Liver (tissue), 8 donors: ENCODE measurements at regions not wholly inside any gene's neighbourhood (a gene's known extent, or its start where the extent isn't known, plus 50 kb on each side); places are given as distances from the start of the nearest gene placed in this dataset.

Experiments used
- DNase-seq: peaks from one replicate; pipeline ENCODE4 v3.0.0-alpha.2; 2017; ENCODE audit warnings: low spot score
- H3K27ac ChIP-seq, 2 donors: one replicate each; pipeline ENCODE4 v1.7.0; 2013; ENCODE audit warnings: inconsistent platforms in 2 of 2, low read length in 2 of 2, control low read depth in 1 of 2, low read depth in 1 of 2, mild to moderate bottlenecking in 1 of 2
- H3K27me3 ChIP-seq, 4 donors: one replicate each; pipeline versions ENCODE4 v1.6.1 to v1.7.0; 2013; ENCODE audit warnings: low read length in 3 of 4, inconsistent platforms in 1 of 4, mild to moderate bottlenecking in 1 of 4, moderate library complexity in 1 of 4; ENCODE audit not compliant: control insufficient read depth in 4 of 4, insufficient read depth in 4 of 4
- H3K36me3 ChIP-seq, 4 donors: one replicate each; pipeline versions ENCODE4 v1.6.1 to v1.7.0; 2013; ENCODE audit warnings: low read length in 3 of 4, mild to moderate bottlenecking in 3 of 4, low read depth in 1 of 4, moderate library complexity in 1 of 4; ENCODE audit not compliant: control insufficient read depth in 4 of 4, insufficient read depth in 3 of 4
- H3K4me1 ChIP-seq, 4 donors: one replicate each; pipeline versions ENCODE4 v1.6.1 to v1.7.0; 2013; ENCODE audit warnings: low read length in 3 of 4, mild to moderate bottlenecking in 3 of 4, moderate library complexity in 1 of 4; ENCODE audit not compliant: control insufficient read depth in 4 of 4, insufficient read depth in 4 of 4
- H3K4me3 ChIP-seq, 3 donors: one replicate each; pipeline versions ENCODE4 v1.6.1 to v1.7.0; 2013; ENCODE audit warnings: low read length in 3 of 3, control low read depth in 1 of 3, low read depth in 1 of 3, mild to moderate bottlenecking in 1 of 3
- H3K9ac ChIP-seq, 2 donors: one replicate each; pipeline ENCODE4 v1.7.0; 2013; ENCODE audit warnings: low read length in 2 of 2, mild to moderate bottlenecking in 2 of 2, moderate library complexity in 2 of 2, control low read depth in 1 of 2, low read depth in 1 of 2
- H3K9me3 ChIP-seq, 4 donors: one replicate each; pipeline versions ENCODE4 v1.6.1 to v1.7.0; 2013; ENCODE audit warnings: low read length in 3 of 4; ENCODE audit not compliant: control insufficient read depth in 4 of 4
- FOXA1 ChIP-seq: IDR thresholded peaks from 2 replicates; pipeline ENCODE4 v1.6.1; 2016; ENCODE audit warnings: antibody characterized with exemption
- GABPA ChIP-seq, 2 donors: IDR thresholded peaks in 1 of 2; conservative IDR thresholded peaks in 1 of 2; 2 replicates each; pipeline ENCODE4 v1.6.1; 2016; ENCODE audit warnings: antibody characterized with exemption in 2 of 2, mild to moderate bottlenecking in 1 of 2, moderate library complexity in 1 of 2
- HNF4G ChIP-seq: IDR thresholded peaks from 2 replicates; pipeline ENCODE4 v1.6.1; 2016; ENCODE audit warnings: antibody characterized with exemption
- JUND ChIP-seq, 2 donors: IDR thresholded peaks; 2 replicates each; pipeline ENCODE4 v1.6.1; 2016; ENCODE audit warnings: antibody characterized with exemption in 2 of 2
- RAD21 ChIP-seq, 2 donors: IDR thresholded peaks; 2 replicates each; pipeline ENCODE4 v1.6.1; 2016; ENCODE audit warnings: antibody characterized with exemption in 2 of 2, mild to moderate bottlenecking in 2 of 2
- SP1 ChIP-seq: IDR thresholded peaks from 2 replicates; pipeline ENCODE4 v1.6.1; 2018; ENCODE audit warnings: antibody characterized with exemption, mild to moderate bottlenecking
- TAF1 ChIP-seq: conservative IDR thresholded peaks from 2 replicates; pipeline ENCODE4 v1.6.1; 2016; ENCODE audit warnings: antibody characterized with exemption, mild to moderate bottlenecking
- YY1 ChIP-seq: IDR thresholded peaks from 2 replicates; pipeline ENCODE4 v1.6.1; 2016; ENCODE audit warnings: antibody characterized with exemption, mild to moderate bottlenecking
- WGBS: extraction: QIAGEN DNeasy Blood & Tissue Kit; methylation state at CpG from one replicate; pipeline ENCODE4 v1.1.7; 2013; 5-methylcytosine and 5-hydroxymethylcytosine counted together
- TF ChIP-seq, protein P1 (sequence below): fragments of 150-350 bp; IDR thresholded peaks from 2 replicates; pipeline ENCODE4 v1.5.1; 2017; ENCODE audit warnings: improper control_type of control experiment, low read depth, low read length; ENCODE audit not compliant: missing input control
- TF ChIP-seq, protein P2 (sequence below): IDR thresholded peaks from 2 replicates; pipeline ENCODE4 v1.6.1; 2016; ENCODE audit warnings: antibody characterized with exemption, mild to moderate bottlenecking
- TF ChIP-seq, protein P3 (sequence below): IDR thresholded peaks from 2 replicates; pipeline ENCODE4 v1.6.1; 2016; ENCODE audit warnings: antibody characterized with exemption
- TF ChIP-seq, protein P4 (sequence below): IDR thresholded peaks from 2 replicates; pipeline ENCODE4 v1.6.1; 2016; ENCODE audit warnings: antibody characterized with exemption
- donor health status: healthy.
- donor health status: healthy.
- donor health status: healthy.
- donor health status: healthy.
- donor health status: healthy.

DNA sequence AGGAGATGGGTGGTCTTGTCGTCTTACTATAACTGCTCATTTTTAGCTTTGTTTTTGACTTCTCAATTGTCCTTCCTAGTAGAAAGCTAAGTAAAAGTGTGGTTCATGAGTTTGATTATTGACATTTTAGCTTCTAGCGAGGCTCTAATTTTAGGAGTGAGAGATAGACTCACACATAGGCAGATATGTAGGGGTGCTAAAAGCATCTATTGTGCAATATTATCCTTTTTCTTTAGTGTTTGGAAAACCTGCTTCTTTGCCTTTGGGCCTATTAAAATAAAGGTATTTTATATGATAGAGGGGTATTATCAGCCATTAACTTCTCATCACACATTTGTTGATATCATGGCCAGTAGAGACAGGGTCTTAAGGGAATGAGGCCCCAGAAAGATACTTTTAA lies 195.3 kb downstream of the SPRY1 start:
- H3K9me3 ChIP-seq: no peaks in the 10 kb centered on the region
- H3K4me3 ChIP-seq: no peak overlapping the region
- DNase-seq: no peak
- 94% methylated on average over 2 of the region's 2 CpGs for WGBS
- TF ChIP-seq JUND (IDR thresholded peaks at IDR 0.05) (no peak), GABPA (IDR thresholded peaks at IDR 0.05 in 1 of 2, conservative IDR thresholded peaks at IDR 0.05 in 1 of 2) (no peak), TAF1 (no peak), SP1 (no peak)
- TF ChIP-seq, protein P1, sequence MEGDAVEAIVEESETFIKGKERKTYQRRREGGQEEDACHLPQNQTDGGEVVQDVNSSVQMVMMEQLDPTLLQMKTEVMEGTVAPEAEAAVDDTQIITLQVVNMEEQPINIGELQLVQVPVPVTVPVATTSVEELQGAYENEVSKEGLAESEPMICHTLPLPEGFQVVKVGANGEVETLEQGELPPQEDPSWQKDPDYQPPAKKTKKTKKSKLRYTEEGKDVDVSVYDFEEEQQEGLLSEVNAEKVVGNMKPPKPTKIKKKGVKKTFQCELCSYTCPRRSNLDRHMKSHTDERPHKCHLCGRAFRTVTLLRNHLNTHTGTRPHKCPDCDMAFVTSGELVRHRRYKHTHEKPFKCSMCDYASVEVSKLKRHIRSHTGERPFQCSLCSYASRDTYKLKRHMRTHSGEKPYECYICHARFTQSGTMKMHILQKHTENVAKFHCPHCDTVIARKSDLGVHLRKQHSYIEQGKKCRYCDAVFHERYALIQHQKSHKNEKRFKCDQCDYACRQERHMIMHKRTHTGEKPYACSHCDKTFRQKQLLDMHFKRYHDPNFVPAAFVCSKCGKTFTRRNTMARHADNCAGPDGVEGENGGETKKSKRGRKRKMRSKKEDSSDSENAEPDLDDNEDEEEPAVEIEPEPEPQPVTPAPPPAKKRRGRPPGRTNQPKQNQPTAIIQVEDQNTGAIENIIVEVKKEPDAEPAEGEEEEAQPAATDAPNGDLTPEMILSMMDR: no peak
- TF ChIP-seq, protein P2, sequence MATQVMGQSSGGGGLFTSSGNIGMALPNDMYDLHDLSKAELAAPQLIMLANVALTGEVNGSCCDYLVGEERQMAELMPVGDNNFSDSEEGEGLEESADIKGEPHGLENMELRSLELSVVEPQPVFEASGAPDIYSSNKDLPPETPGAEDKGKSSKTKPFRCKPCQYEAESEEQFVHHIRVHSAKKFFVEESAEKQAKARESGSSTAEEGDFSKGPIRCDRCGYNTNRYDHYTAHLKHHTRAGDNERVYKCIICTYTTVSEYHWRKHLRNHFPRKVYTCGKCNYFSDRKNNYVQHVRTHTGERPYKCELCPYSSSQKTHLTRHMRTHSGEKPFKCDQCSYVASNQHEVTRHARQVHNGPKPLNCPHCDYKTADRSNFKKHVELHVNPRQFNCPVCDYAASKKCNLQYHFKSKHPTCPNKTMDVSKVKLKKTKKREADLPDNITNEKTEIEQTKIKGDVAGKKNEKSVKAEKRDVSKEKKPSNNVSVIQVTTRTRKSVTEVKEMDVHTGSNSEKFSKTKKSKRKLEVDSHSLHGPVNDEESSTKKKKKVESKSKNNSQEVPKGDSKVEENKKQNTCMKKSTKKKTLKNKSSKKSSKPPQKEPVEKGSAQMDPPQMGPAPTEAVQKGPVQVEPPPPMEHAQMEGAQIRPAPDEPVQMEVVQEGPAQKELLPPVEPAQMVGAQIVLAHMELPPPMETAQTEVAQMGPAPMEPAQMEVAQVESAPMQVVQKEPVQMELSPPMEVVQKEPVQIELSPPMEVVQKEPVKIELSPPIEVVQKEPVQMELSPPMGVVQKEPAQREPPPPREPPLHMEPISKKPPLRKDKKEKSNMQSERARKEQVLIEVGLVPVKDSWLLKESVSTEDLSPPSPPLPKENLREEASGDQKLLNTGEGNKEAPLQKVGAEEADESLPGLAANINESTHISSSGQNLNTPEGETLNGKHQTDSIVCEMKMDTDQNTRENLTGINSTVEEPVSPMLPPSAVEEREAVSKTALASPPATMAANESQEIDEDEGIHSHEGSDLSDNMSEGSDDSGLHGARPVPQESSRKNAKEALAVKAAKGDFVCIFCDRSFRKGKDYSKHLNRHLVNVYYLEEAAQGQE: no peak
- H3K27me3 ChIP-seq: no peaks in the 10 kb centered on the region
- no peaks in the 10 kb centered on the region for H3K4me1 ChIP-seq
- no peak overlapping the region for H3K27ac ChIP-seq
- no peak overlapping the region for H3K9ac ChIP-seq
- H3K36me3 ChIP-seq: no peaks in the 10 kb centered on the region

DNA sequence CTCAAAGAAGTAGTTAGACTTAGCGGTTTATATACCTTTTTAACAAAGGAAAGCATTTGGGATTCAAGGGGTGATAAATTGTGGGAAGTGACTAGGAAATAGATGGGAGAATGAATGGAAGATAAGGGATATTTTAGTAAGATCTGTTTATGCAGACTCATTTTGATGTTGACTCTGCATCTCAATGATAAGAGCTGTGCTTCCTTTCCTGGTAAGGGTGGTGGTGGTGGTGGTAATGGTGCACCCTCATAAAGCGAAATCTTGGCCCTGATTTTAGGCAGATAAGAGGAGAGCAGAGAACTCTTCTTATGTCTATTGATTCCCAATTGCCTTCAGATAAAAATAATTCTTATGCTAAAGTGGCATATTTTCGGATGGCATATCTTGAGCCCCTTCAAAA lies 197.1 kb downstream of the SPRY1 start:
- 93% methylated on average over 3 of the region's 3 CpGs for WGBS
- no peaks in the 10 kb centered on the region for H3K27me3 ChIP-seq
- no peak overlapping the region for H3K9ac ChIP-seq
- no peak overlapping the region for H3K27ac ChIP-seq
- TF ChIP-seq, protein P3, sequence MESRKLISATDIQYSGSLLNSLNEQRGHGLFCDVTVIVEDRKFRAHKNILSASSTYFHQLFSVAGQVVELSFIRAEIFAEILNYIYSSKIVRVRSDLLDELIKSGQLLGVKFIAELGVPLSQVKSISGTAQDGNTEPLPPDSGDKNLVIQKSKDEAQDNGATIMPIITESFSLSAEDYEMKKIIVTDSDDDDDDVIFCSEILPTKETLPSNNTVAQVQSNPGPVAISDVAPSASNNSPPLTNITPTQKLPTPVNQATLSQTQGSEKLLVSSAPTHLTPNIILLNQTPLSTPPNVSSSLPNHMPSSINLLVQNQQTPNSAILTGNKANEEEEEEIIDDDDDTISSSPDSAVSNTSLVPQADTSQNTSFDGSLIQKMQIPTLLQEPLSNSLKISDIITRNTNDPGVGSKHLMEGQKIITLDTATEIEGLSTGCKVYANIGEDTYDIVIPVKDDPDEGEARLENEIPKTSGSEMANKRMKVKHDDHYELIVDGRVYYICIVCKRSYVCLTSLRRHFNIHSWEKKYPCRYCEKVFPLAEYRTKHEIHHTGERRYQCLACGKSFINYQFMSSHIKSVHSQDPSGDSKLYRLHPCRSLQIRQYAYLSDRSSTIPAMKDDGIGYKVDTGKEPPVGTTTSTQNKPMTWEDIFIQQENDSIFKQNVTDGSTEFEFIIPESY: no peak
- TF ChIP-seq GABPA (IDR thresholded peaks at IDR 0.05 in 1 of 2, conservative IDR thresholded peaks at IDR 0.05 in 1 of 2) (no peak), HNF4G (no peak), SP1 (no peak), YY1 (no peak), RAD21 (IDR thresholded peaks at IDR 0.05) (no peak), FOXA1 (no peak)
- TF ChIP-seq, protein P4, sequence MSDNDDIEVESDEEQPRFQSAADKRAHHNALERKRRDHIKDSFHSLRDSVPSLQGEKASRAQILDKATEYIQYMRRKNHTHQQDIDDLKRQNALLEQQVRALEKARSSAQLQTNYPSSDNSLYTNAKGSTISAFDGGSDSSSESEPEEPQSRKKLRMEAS: no peak
- H3K9me3 ChIP-seq: no peaks in the 10 kb centered on the region
- no peaks in the 10 kb centered on the region for H3K36me3 ChIP-seq
- H3K4me1 ChIP-seq: peaks cover 0 to 2% (median under 1%) of the 10 kb centered on the region in 4 donors
- no peak overlapping the region for H3K4me3 ChIP-seq
- no peak for DNase-seq
